Activated CD8-positive, alpha-beta memory T cell treated with anti-CD3 and anti-CD28 coated beads, Interleukin-2, amount 50 U/mL, for 4 hours (primary cell): ENCODE measurements at regions not wholly inside any gene's neighbourhood (a gene's known extent, or its start where the extent isn't known, plus 50 kb on each side); places are given as distances from the start of the nearest gene placed in this dataset.

Experiments used
- DNase-seq: peaks from one replicate; pipeline ENCODE4 v3.0.0-alpha.2; 2020

- no peak for DNase-seq
These were observed 493.9 kb upstream of the B3GAT1 start for GRCh38 chr11:134905928-134906327.

DNA sequence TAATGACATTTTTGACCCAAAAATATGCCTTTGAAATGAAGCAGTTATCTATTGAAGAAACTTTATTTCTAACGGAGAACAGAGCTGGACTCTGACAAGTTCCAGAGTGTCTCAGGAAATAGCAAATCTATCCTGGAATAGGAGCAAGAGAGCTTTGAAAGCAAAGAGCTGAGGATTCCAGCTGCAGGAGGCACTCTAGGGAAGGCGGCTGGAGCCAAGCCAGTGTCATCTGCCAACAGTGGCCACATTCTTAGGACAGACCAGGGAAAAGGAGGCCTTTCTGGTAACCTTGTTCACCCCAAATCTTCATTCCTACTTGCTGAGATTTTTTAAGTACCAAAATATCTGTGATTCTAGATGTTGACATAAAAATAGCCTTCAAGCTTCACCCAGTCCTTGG lies 493.5 kb upstream of the B3GAT1 start:
- DNase-seq, result no peak

- DNase-seq, result no peak
These were observed 492.2 kb upstream of the B3GAT1 start for GRCh38 chr11:134904103-134904790.

GRCh38 chr11:134901955-134902918 lies 490.2 kb upstream of the B3GAT1 start:
- no peak for DNase-seq

DNA sequence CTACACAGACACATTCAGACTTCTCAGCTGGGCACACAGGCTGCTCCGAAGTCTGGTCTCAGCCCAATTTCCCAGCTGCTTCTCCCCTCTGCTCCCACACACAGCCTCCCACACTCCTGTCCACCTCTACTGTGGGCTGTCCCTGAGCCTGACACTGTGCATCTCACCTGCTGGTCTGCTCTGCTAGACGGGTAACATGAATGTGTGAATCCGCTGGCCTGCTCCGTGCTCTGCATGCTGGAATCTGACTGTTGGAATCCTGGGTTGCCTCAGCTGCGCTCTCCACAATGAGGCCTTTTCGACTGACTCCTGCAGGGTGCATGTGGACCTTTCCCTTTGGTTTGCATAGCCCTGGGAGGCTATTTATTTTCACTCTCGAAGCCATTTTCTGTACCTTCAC lies 489.5 kb upstream of the B3GAT1 start:
- DNase-seq, result no peak

DNA sequence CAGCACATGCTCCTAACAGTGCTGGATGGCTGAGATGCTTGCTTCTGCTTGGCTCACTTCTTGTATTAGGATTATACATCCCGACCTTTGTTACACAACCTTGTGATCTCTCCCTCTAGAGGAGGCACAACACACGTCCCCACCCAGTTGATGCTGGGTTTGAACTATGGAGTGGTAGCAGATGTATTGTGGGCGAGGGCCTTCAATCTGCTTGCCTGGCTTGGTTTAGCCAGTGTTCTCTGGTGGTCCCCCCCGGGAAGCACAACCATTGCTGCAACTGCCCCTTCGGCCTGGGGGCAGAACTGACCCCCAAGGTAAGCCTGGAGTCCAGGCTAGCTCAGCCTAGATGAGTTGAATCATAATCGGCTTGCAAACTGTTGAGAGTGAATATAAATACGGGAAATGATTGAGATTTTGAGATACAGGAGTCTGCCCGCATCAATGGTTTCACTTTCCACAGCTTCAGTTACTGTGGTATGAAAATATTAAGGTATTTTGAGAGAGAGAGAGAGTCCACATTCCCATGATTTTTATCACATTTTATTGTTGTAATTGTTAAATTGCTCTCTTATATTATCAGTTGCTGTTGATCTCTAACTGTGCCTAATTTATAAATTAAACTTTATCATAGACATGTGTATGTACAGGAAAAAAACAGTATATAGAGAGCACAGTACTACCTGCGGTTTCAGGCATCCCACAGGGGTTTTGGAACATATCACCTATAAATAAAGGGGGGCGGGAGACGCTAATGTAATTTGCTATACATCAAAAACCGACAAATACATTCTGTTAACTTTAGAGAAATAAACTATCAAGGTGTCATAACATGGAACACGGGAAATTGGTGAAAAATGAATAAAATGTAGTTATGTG lies 482.0 kb upstream of the B3GAT1 start:
- DNase-seq, result no peak

DNA sequence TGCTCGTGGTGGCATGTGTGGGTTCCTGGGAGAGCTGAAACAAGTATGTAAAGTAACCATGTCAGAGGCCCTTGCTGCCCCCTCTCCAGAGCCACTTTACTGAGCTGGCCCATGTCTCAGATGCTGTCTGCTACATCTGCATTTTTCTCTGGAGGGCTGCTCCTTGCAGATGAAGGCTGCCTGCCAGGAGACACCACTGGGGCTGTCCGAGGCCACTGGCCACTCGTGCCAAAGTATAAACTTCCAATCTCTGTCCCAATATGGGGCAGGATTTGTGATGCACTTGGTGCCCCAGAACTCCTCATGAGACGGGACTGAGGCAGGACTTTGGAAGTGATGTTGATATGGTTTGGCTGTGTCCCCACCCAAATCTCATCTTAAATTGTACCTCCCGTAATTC lies 478.4 kb upstream of the B3GAT1 start:
- DNase-seq, result no peak

- DNase-seq, result no peak
These were observed 477.8 kb upstream of the B3GAT1 start for GRCh38 chr11:134889832-134890231.

DNA sequence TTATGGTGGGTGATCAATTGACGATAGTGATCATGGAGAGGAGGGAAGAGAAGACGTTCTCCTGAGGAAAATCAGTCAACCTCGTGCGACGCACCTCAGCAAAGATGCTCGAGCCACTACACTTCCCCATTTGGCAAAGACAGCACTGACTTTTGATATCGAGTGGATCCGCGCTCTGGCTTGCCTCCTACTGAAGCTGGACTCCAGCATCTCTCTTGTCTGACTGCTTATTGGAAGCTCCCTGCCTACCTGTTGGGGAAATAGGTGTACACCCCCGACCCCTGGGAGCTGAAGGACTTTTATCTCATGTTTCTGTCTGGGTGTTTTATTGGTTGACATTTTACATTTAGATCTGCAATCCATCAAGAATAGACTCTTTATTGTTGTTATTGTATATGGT lies 476.8 kb upstream of the B3GAT1 start:
- DNase-seq, result no peak

GRCh38 chr11:134887896-134888295 lies 475.9 kb upstream of the B3GAT1 start:
- DNase-seq, result no peak

DNA sequence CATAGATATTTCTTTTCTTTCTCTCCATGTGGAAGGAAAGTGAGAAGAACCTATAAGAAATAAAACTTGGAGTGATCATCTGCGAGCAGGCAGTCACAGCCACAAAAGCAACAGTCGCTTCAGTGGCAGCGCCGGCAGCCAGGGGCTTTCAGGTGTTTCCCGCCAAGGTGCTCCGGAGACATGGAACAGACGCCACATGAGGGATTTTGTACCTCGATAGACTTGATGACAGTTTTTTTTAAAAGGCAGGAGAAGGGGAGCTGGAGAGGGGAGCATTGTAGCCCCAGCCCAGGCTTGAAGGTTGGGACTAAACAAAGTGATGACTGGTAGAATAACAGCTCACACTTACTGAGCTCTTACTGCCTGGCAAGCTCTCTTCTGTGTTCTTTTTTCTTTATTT lies 471.4 kb upstream of the B3GAT1 start:
- no peak for DNase-seq

DNA sequence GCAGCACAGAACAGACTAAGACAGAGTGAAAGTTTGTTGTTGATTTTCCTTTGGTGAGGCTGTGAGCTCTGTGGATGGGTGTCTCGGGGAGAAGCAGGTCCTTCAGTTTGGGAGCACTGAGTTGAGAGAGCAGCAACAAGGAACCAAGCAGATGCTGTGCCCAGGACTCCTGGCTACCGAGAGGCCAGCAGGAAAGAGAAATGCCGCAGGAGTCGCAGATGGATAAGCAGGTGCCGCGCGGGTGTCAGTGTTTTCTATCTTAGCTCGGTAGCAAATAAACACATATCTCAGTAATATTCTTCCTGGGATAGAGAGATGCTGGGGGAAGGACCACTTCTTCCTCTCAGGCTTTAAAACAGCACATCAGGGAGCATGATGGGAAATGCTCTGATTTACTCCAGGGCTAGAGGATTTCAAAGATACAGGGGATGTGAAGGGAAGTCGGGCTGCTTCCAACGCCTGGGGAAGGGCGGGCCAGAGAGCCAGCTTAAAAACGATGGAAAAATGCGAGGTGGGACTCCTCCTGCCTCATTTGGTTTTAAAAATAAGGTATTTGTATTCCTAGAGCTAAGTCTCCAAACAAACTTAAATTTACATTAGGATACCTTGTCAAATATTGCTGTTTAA lies 470.7 kb upstream of the B3GAT1 start:
- DNase-seq, result no peak

DNA sequence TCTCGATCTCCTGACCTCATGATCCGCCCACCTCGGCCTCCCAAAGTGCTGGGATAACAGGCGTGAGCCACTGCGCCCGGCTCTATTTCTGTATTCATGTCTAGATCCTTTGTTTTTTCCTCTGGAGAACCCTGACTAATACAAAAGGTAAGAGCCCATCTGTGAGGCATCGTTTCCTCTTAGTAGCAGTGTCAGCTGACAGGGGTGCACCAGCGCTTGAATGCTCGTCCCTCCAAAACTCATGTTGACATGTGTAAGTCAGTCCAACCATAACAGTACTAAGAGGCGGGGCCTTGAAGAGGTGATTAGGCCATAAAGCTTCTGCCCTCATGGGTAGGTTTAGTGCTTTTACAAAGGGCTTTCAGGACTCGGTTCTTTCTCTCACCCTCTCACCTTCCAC lies 470.1 kb upstream of the B3GAT1 start:
- DNase-seq, result no peak

GRCh38 chr11:134880788-134881187 lies 468.7 kb upstream of the B3GAT1 start:
- DNase-seq, result no peak

DNA sequence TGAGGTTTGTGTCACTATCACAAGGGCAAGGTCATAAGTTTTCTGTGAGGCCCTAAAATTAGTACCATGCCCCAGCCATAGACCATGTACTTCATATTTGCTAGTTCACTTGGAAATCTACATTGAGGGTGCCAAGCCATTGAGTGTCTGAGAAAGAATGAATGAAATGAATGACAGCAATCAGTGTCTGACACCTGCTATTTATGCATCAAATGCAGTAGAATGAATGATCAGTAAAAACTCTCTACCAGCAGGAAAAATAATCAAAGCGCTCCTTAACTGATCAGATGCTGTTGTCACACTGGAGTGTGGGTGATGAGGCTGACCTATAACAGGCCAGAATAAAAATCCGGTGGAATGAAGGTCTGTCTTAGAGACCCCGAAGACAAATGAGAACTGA lies 467.9 kb upstream of the B3GAT1 start:
- no peak for DNase-seq

DNA sequence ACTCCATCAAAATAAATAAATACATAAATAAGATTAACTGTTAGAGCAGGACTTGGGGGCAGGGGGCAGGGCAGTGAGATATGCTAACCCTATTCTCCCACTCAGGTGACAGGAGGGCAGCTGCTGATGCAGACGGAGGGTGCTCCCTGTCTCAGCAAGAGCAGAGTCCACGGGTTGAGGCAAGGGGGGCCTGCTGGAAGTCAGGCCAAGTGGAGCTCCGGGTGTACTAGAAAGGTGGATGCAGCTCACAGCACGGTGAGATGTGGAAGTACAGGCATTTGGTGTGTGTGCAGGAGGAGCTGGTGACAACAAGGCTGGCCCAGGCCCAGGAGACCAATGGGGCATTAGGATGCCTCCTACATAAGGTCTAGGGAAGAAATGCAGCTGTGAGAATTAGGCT lies 467.3 kb upstream of the B3GAT1 start:
- no peak for DNase-seq

- DNase-seq, result no peak
These were observed 466.7 kb upstream of the B3GAT1 start for GRCh38 chr11:134878785-134879184.

- DNase-seq, result no peak
These were observed 464.2 kb upstream of the B3GAT1 start for GRCh38 chr11:134876226-134876625.

DNA sequence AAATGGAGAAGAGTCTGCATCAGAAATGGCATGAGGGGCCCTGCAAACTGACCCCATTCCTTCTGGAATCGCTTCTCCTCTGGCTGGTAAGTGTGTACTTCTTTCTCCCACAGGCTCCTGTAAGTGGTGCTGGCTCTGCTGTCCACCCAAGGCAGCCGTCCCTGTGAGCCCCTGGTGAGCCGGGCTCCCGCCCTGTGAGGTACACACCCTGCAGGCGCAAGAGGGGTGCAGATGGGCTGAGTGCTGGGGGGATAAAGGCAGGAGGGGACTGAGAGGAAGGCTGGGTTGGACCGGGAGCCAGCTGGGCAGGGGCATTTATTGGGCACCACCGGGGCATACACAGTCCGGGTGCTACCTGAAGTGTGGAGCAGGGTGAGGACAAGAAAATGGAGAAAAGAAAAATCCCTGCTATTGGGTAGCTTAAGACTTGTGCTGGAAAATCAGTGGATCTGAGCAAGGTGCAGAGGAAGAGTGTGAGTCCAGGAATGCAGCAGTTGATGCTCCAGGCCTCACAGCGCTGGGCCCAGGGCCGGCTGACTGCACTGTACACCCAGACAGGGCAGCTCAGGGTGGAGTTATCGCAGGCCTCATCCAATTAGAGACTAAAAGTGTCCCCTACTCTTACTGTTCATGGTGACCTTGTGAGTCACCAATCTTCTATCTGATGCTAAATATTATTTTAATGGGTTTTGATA lies 455.1 kb upstream of the B3GAT1 start:
- no peak for DNase-seq

DNA sequence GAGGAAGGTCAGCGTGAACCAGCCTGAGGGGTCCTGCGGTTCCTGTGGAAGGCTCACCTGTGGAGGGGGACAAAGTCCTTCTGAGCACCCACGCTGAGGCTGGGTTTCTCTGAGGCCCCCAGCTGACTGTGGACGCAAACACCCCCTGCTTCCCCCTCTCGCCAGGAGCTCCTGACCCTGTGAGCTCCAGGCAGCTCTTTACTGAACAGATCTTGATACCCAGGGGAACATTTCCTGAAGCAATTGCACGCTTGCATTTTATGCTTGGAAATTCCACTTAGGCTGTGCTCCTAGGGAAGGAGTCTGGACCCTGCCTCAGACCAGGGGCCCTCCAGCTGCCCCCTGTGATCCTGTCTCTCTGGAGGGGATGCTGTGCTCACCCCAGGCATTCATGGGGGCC lies 454.2 kb upstream of the B3GAT1 start:
- no peak for DNase-seq

DNA sequence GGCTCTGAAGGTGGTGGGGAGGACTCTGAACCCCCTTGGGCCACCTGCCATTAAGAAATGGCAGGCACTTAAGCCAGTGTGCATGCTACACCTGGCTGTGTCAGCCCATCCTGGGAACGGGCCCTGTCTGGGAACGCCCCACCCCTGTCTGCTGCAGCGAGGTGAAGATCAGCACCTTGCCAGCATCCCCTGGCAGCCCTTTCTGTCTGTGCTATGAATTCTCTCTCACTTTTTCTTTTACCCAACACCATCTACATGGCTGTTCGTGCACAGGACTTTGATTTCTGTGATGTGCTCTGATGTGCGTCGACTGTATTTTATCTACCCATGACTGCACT lies 452.9 kb upstream of the B3GAT1 start:
- no peak for DNase-seq

DNA sequence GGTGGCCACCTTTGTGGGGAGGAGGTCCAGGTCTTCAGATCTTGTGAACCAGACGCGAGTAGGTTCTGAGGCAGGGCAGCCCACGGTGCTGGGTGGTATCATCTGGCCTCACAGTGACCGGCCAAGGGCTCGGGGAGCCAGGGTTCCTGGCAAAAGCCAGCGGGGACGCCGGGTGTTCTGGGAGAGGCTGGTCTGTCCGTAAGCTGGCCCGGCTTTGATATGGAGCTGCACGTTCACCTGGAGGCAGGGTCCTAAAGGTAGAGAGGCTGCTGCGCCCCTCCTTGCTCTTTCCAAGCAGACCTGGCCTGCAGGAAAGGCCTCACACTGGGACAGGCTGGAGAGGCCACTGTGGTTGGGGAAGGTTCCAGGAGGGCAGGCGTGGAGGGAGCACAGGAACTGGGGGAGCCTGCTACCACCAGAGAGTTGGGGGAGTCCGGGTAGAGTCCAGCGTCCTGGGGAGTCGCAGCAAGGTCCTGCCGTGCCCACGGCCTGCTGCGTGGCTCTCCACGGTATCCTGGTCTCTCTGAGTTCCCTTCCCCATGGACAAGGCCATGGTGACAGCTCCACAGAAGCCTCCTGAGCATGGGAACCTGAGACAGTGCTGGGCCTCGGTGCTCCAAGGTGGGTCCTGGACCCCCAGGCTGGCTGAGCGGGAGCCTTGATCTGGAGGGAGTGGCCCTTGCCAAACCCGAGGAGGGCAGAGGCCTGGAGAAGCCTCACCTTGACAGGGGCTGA lies 452.4 kb upstream of the B3GAT1 start:
- DNase-seq, result no peak
